H9 (cell line): ENCODE measurements at regions not wholly inside any gene's neighbourhood (a gene's known extent, or its start where the extent isn't known, plus 50 kb on each side); places are given as distances from the start of the nearest gene placed in this dataset.

Source experiments
- DNase-seq: peaks from one replicate; pipeline ENCODE4 v3.0.0-alpha.2; 2017
- H2AFZ ChIP-seq: one replicate; pipeline ENCODE4 v1.6.1; 2013; ENCODE audit warnings: mild to moderate bottlenecking, low read length, control low read depth, moderate library complexity
- H2AK5ac ChIP-seq: 2 replicates; pipeline ENCODE4 v1.6.1; 2013; ENCODE audit warnings: low read length, control low read depth, mixed read lengths; ENCODE audit not compliant: insufficient read length
- H2BK120ac ChIP-seq: one replicate; pipeline ENCODE4 v1.6.1; 2013; ENCODE audit warnings: low read depth, mild to moderate bottlenecking, low read length, control low read depth, inconsistent platforms; ENCODE audit not compliant: poor library complexity, severe bottlenecking
- H2BK12ac ChIP-seq: 2 replicates; pipeline ENCODE4 v1.6.1; 2013; ENCODE audit warnings: low read length, control low read depth, mixed read lengths, low read depth; ENCODE audit not compliant: insufficient read length
- H2BK15ac ChIP-seq: 2 replicates; pipeline ENCODE4 v1.6.1; 2013; ENCODE audit warnings: low read depth, low read length, control low read depth
- H2BK20ac ChIP-seq: one replicate; pipeline ENCODE4 v1.6.1; 2013; ENCODE audit warnings: low read depth, mild to moderate bottlenecking, low read length, control low read depth, inconsistent platforms; ENCODE audit not compliant: poor library complexity, severe bottlenecking
- H2BK5ac ChIP-seq: 2 replicates; pipeline ENCODE4 v1.6.1; 2013; ENCODE audit warnings: low read length, control low read depth, mixed read lengths; ENCODE audit not compliant: insufficient read length
- H3K14ac ChIP-seq: 2 replicates; pipeline ENCODE4 v1.6.1; 2013; ENCODE audit warnings: low read length, control low read depth; ENCODE audit not compliant: insufficient read depth
- H3K18ac ChIP-seq: 2 replicates; pipeline ENCODE4 v1.6.1; 2013; ENCODE audit warnings: low read depth, mild to moderate bottlenecking, mixed read lengths, low read length, control low read depth; ENCODE audit not compliant: insufficient read length
- H3K23ac ChIP-seq: 2 replicates; pipeline ENCODE4 v1.6.1; 2013; ENCODE audit warnings: low read length, control low read depth, mixed read lengths, low read depth; ENCODE audit not compliant: insufficient read length
- H3K23me2 ChIP-seq: 2 replicates; pipeline ENCODE4 v1.6.1; 2013; ENCODE audit warnings: low read depth, mild to moderate bottlenecking, mixed read lengths, low read length, control low read depth; ENCODE audit not compliant: insufficient read length, poor library complexity, severe bottlenecking
- H3K27ac ChIP-seq: 2 replicates; pipeline ENCODE4 v1.5.1; 2013; ENCODE audit warnings: low read length, control low read depth, mixed read lengths, low read depth; ENCODE audit not compliant: insufficient read length
- H3K27me3 ChIP-seq: 2 replicates; pipeline ENCODE4 v1.6.1; 2013; ENCODE audit warnings: low read length, control low read depth, inconsistent platforms; ENCODE audit not compliant: insufficient read depth
- H3K4ac ChIP-seq: 2 replicates; pipeline ENCODE4 v1.6.1; 2013; ENCODE audit warnings: low read depth, mild to moderate bottlenecking, control low read depth, inconsistent platforms, low read length, moderate library complexity
- H3K4me1 ChIP-seq: 2 replicates; pipeline ENCODE4 v1.6.1; 2013; ENCODE audit warnings: low read length, control low read depth, inconsistent platforms; ENCODE audit not compliant: insufficient read depth
- H3K4me2 ChIP-seq: 2 replicates; pipeline ENCODE4 v1.6.1; 2013; ENCODE audit warnings: low read length, control low read depth, mixed read lengths; ENCODE audit not compliant: insufficient read length, insufficient read depth
- H3K56ac ChIP-seq: 2 replicates; pipeline ENCODE4 v1.6.1; 2013; ENCODE audit warnings: low read depth, mild to moderate bottlenecking, mixed read lengths, low read length, control low read depth; ENCODE audit not compliant: insufficient read length
- H3K79me1 ChIP-seq: 2 replicates; pipeline ENCODE4 v1.6.1; 2013; ENCODE audit warnings: low read depth, mild to moderate bottlenecking, moderate library complexity, low read length, control low read depth, inconsistent platforms; ENCODE audit not compliant: insufficient read depth, poor library complexity, severe bottlenecking
- H3K79me2 ChIP-seq: 2 replicates; pipeline ENCODE4 v1.6.1; 2013; ENCODE audit warnings: low read length, control low read depth, inconsistent platforms; ENCODE audit not compliant: insufficient read depth
- H3K9ac ChIP-seq: 2 replicates; pipeline ENCODE4 v1.6.1; 2013; ENCODE audit warnings: low read length, control low read depth, mixed read lengths; ENCODE audit not compliant: insufficient read length; ENCODE audit errors: extremely low read depth
- H3K9me3 ChIP-seq: one replicate; pipeline ENCODE4 v1.6.1; 2013; ENCODE audit warnings: low read depth, low read length, inconsistent platforms; ENCODE audit not compliant: control insufficient read depth
- H3T11ph ChIP-seq: one replicate; pipeline ENCODE4 v1.6.1; 2013; ENCODE audit warnings: mild to moderate bottlenecking, low read length, control low read depth, inconsistent platforms
- H4K20me1 ChIP-seq: one replicate; pipeline ENCODE4 v1.6.1; 2013; ENCODE audit not compliant: control insufficient read depth, insufficient read length, insufficient read depth
- H4K5ac ChIP-seq: 2 replicates; pipeline ENCODE4 v1.6.1; 2013; ENCODE audit warnings: low read depth, mild to moderate bottlenecking, mixed read lengths, low read length, control low read depth; ENCODE audit not compliant: insufficient read length
- H4K8ac ChIP-seq: replicated peaks from 2 replicates; pipeline ENCODE4 v1.6.1; 2013; ENCODE audit warnings: low read length, control low read depth, mixed read lengths, low read depth; ENCODE audit not compliant: insufficient read length
- H4K91ac ChIP-seq: 2 replicates; pipeline ENCODE4 v1.6.1; 2013; ENCODE audit warnings: low read depth, mild to moderate bottlenecking, moderate library complexity, mixed read lengths, low read length, control low read depth; ENCODE audit not compliant: insufficient read length
- H3K27ac Mint-ChIP-seq, 3 experiments: 2 replicates in 2 of 3; 3 replicates in 1 of 3; pipeline ENCODE4 v1.8.0; 2020 to 2021; ENCODE audit warnings: mixed read lengths in 3 of 3, mild to moderate bottlenecking in 1 of 3, moderate library complexity in 1 of 3
- H3K27me3 Mint-ChIP-seq: 2 replicates; pipeline ENCODE4 v1.8.0; 2021; ENCODE audit warnings: low read depth, mild to moderate bottlenecking, moderate library complexity, mixed read lengths
- H3K36me3 Mint-ChIP-seq, 3 experiments: 2 replicates in 2 of 3; 3 replicates in 1 of 3; pipeline ENCODE4 v1.8.0; 2020 to 2021; ENCODE audit warnings: low read depth in 3 of 3, mixed read lengths in 3 of 3; ENCODE audit not compliant: insufficient read depth in 1 of 3
- H3K4me1 Mint-ChIP-seq, 2 experiments: 2 replicates each; pipeline ENCODE4 v1.8.0; 2020; ENCODE audit warnings: mixed read lengths in 2 of 2
- H3K4me3 Mint-ChIP-seq, 2 experiments: 2 replicates in 1 of 2; 3 replicates in 1 of 2; pipeline ENCODE4 v1.8.0; 2020 to 2021; ENCODE audit warnings: mild to moderate bottlenecking in 2 of 2, mixed read lengths in 2 of 2, moderate library complexity in 1 of 2
- H3K9me3 Mint-ChIP-seq, 2 experiments: 2 replicates in 1 of 2; 3 replicates in 1 of 2; pipeline ENCODE4 v1.8.0; 2020; ENCODE audit warnings: mild to moderate bottlenecking in 2 of 2, mixed read lengths in 2 of 2, moderate library complexity in 1 of 2
- CTCF ChIP-seq: fragments of 200-600 bp; sonication (generic); conservative IDR thresholded peaks from 3 replicates; pipeline ENCODE4 v1.8.0; 2021; ENCODE audit warnings: antibody characterized with exemption, mild to moderate bottlenecking
- WGBS: extraction: QIAGEN DNeasy Blood & Tissue Kit; methylation state at CpG from one replicate; pipeline ENCODE4 v1.1.7; 2013; ENCODE audit warnings: missing lambda C conversion rate, low lambda C conversion rate, mixed read lengths; ENCODE audit not compliant: insufficient read length; ENCODE audit errors: extremely low coverage; 5-methylcytosine and 5-hydroxymethylcytosine counted together

- H3K14ac ChIP-seq: no peak overlapping the region
- no peaks in the 10 kb centered on the region for H3K9me3 ChIP-seq
- no peaks in the 10 kb centered on the region for H3K79me1 ChIP-seq
- H4K8ac ChIP-seq: no peak overlapping the region
- no peaks in the 10 kb centered on the region for H3K23me2 ChIP-seq
- TF ChIP-seq CTCF: no peak
- H3K4ac ChIP-seq: no peak overlapping the region
- DNase-seq: no peak
- H2AFZ ChIP-seq: no peak overlapping the region
- H3K9ac ChIP-seq: no peak overlapping the region
- Mint-ChIP-seq H3K9me3 (peaks cover 12 to 15% of the 10 kb centered on the region in 2 experiments), H3K27me3 (no peaks in the 10 kb centered on the region), H3K36me3 (peaks cover 1 to 13% (median 3%) of the 10 kb centered on the region in 3 experiments; a peak in 5 of 7 replicates), H3K4me1 (peaks cover 4 to 8% of the 10 kb centered on the region in 2 experiments), H3K4me3 (no peak overlapping the region), H3K27ac (no peak overlapping the region)
- no peak overlapping the region for H3K56ac ChIP-seq
- no peak overlapping the region for H2BK120ac ChIP-seq
- H3K18ac ChIP-seq: no peak overlapping the region
- no peak overlapping the region for H4K91ac ChIP-seq
- no peaks in the 10 kb centered on the region; the same call in 1 of the 2 replicates for H3K4me1 ChIP-seq
- WGBS: no CpG with 5 or more reads among the region's 1 CpG
- no peak overlapping the region for H2BK20ac ChIP-seq
- H4K20me1 ChIP-seq: no peaks in the 10 kb centered on the region
- H2AK5ac ChIP-seq: no peak overlapping the region
- H3K27ac ChIP-seq: no peak overlapping the region
- H3K4me2 ChIP-seq: no peak overlapping the region
- no peak overlapping the region for H3T11ph ChIP-seq
- H2BK12ac ChIP-seq: no peak overlapping the region
- H3K79me2 ChIP-seq: no peaks in the 10 kb centered on the region
- H2BK5ac ChIP-seq: no peak overlapping the region
- H4K5ac ChIP-seq: no peak overlapping the region
- H3K27me3 ChIP-seq: no peaks in the 10 kb centered on the region
- H2BK15ac ChIP-seq: no peak overlapping the region
- no peak overlapping the region for H3K23ac ChIP-seq
Measured at GRCh38 chrX:1884446-1884845, 269.6 kb downstream of the ASMT start.
